Colonic mucosa (tissue), 4 donors: ENCODE measurements at regions not wholly inside any gene's neighbourhood (a gene's known extent, or its start where the extent isn't known, plus 50 kb on each side); places are given as distances from the start of the nearest gene placed in this dataset.

Experiments used
- DNase-seq: peaks from one replicate; pipeline ENCODE4 v3.0.0-alpha.2; 2020
- H3K27ac ChIP-seq: fragments of 200-600 bp; one replicate; pipeline ENCODE4 v1.8.0; 2021
- H3K27me3 ChIP-seq: fragments of 200-600 bp; one replicate; pipeline ENCODE4 v1.8.0; 2021
- H3K36me3 ChIP-seq: fragments of 200-600 bp; one replicate; pipeline ENCODE4 v1.8.0; 2021
- H3K4me1 ChIP-seq: fragments of 200-600 bp; one replicate; pipeline ENCODE4 v1.8.0; 2021; ENCODE audit warnings: mild to moderate bottlenecking
- H3K4me3 ChIP-seq: fragments of 200-600 bp; one replicate; pipeline ENCODE4 v1.8.0; 2021
- H3K9ac ChIP-seq, 2 donors: one replicate each; pipeline ENCODE4 v1.7.0; 2013; ENCODE audit warnings: control low read depth in 2 of 2, low read depth in 2 of 2, low read length in 2 of 2
- H3K9me3 ChIP-seq: fragments of 200-600 bp; one replicate; pipeline ENCODE4 v1.8.0; 2021
- CTCF ChIP-seq: fragments of 200-600 bp; IDR thresholded peaks from one replicate; pipeline ENCODE4 v1.8.0; 2022; ENCODE audit warnings: antibody characterized with exemption, mild to moderate bottlenecking
- intact Hi-C: fragments of 100-400 bp; cut with DNase I; formaldehyde crosslinking; loops from one replicate; pipeline ENCODE4 v1.14.1; 2022
- donor health status: healthy.
- donor health status: DM: no; HTN: no; CAD: no.
- donor health status: DM: no; HTN: no; CAD: no.

GRCh38 chr6:43895656-43896328 lies 125.8 kb downstream of the VEGFA start:
- intact Hi-C loops, result no loop called here
- no peak for TF ChIP-seq CTCF
- no peaks in the 10 kb centered on the region for H3K27me3 ChIP-seq
- no peak for DNase-seq
- no peaks in the 10 kb centered on the region for H3K9me3 ChIP-seq
- H3K27ac ChIP-seq, result no peak overlapping the region
- no peaks in the 10 kb centered on the region for H3K36me3 ChIP-seq
- H3K4me3 ChIP-seq, result no peak overlapping the region
- H3K4me1 ChIP-seq, result no peaks in the 10 kb centered on the region
- H3K9ac ChIP-seq, result no peak overlapping the region

GRCh38 chr6:43893073-43893472 lies 123.1 kb downstream of the VEGFA start:
- H3K9me3 ChIP-seq, result no peaks in the 10 kb centered on the region
- intact Hi-C loops, result no loop called here
- H3K27ac ChIP-seq, result no peak overlapping the region
- H3K4me1 ChIP-seq, result no peaks in the 10 kb centered on the region
- no peak overlapping the region for H3K4me3 ChIP-seq
- no peaks in the 10 kb centered on the region for H3K27me3 ChIP-seq
- TF ChIP-seq CTCF, result no peak
- H3K36me3 ChIP-seq, result no peaks in the 10 kb centered on the region
- DNase-seq, result no peak
- H3K9ac ChIP-seq, result no peak overlapping the region

GRCh38 chr6:43891072-43891870 lies 121.3 kb downstream of the VEGFA start:
- no peak for DNase-seq
- TF ChIP-seq CTCF, result no peak
- no peak overlapping the region for H3K27ac ChIP-seq
- no peaks in the 10 kb centered on the region for H3K4me1 ChIP-seq
- H3K9me3 ChIP-seq, result no peaks in the 10 kb centered on the region
- intact Hi-C loops, result no loop called here
- no peaks in the 10 kb centered on the region for H3K36me3 ChIP-seq
- no peak overlapping the region for H3K4me3 ChIP-seq
- no peak overlapping the region for H3K9ac ChIP-seq
- no peaks in the 10 kb centered on the region for H3K27me3 ChIP-seq

GRCh38 chr6:43890197-43891062 lies 120.4 kb downstream of the VEGFA start:
- no peak for TF ChIP-seq CTCF
- no peak overlapping the region for H3K4me3 ChIP-seq
- H3K9ac ChIP-seq, result no peak overlapping the region
- no peak for DNase-seq
- H3K27ac ChIP-seq, result no peak overlapping the region
- no peaks in the 10 kb centered on the region for H3K4me1 ChIP-seq
- H3K9me3 ChIP-seq, result no peaks in the 10 kb centered on the region
- no peaks in the 10 kb centered on the region for H3K36me3 ChIP-seq
- intact Hi-C loops, result no loop called here
- no peaks in the 10 kb centered on the region for H3K27me3 ChIP-seq

- TF ChIP-seq CTCF, result no peak
- Histone ChIP-seq H3K9me3 (no peaks in the 10 kb centered on the region), H3K36me3 (no peaks in the 10 kb centered on the region), H3K27ac (no peak overlapping the region), H3K4me3 (no peak overlapping the region), H3K4me1 (no peaks in the 10 kb centered on the region), H3K9ac (no peak overlapping the region), H3K27me3 (no peaks in the 10 kb centered on the region)
- no peak for DNase-seq
- intact Hi-C loops, result no loop called here
These were observed 118.1 kb downstream of the VEGFA start for GRCh38 chr6:43887906-43888683.
